Uterus (tissue), 3 donors: ENCODE measurements at regions not wholly inside any gene's neighbourhood (a gene's known extent, or its start where the extent isn't known, plus 50 kb on each side); places are given as distances from the start of the nearest gene placed in this dataset.

Experiments
- DNase-seq, 2 donors: peaks; one replicate each; pipeline ENCODE4 v3.0.0-alpha.2; 2019 to 2020
- H3K27ac ChIP-seq, 2 donors: fragments of 200-600 bp; sonication (generic); 1 replicate in 1 of 2; 2 replicates in 1 of 2; pipeline ENCODE4 v1.5.1; 2016 to 2018
- H3K27me3 ChIP-seq, 2 donors: fragments of 200-600 bp; sonication (generic); one replicate each; pipeline ENCODE4 v1.5.1; 2018 to 2019; ENCODE audit warnings: control low read depth in 1 of 2
- H3K36me3 ChIP-seq, 2 donors: fragments of 200-600 bp; sonication (generic); one replicate each; pipeline ENCODE4 v1.5.1; 2019; ENCODE audit warnings: control low read depth in 1 of 2
- H3K4me1 ChIP-seq, 2 donors: fragments of 200-600 bp; sonication (generic); one replicate each; pipeline ENCODE4 v1.5.1; 2018 to 2019; ENCODE audit warnings: control low read depth in 1 of 2
- H3K4me3 ChIP-seq, 2 donors: fragments of 200-600 bp; sonication (generic); 1 replicate in 1 of 2; 2 replicates in 1 of 2; pipeline ENCODE4 v1.5.1; 2018 to 2019; ENCODE audit warnings: mild to moderate bottlenecking in 1 of 2
- H3K9me3 ChIP-seq, 2 donors: fragments of 200-600 bp; sonication (generic); one replicate each; pipeline ENCODE4 v1.5.1; 2019; ENCODE audit warnings: control low read depth in 1 of 2
- CTCF ChIP-seq, 4 experiments: fragments of 200-600 bp in 2 of 4; fragments of 450-650 bp in 2 of 4; sonication (generic) in 2 of 4; IDR thresholded peaks; one replicate each; pipeline ENCODE4 v1.5.1; 2016 to 2019; ENCODE audit warnings: antibody characterized with exemption in 4 of 4, mild to moderate bottlenecking in 2 of 4, moderate library complexity in 1 of 4
- POLR2A ChIP-seq, 2 donors: fragments of 450-650 bp; IDR thresholded peaks; one replicate each; pipeline ENCODE4 v1.6.1; 2016; ENCODE audit warnings: antibody characterized with exemption in 2 of 2, mild to moderate bottlenecking in 1 of 2, moderate library complexity in 1 of 2
- intact Hi-C: fragments of 100-400 bp; cut with DNase I; formaldehyde crosslinking; loops from one replicate; pipeline ENCODE4 v1.15.1; 2023; ENCODE audit warnings: low total_unique reads
- donor health status: DM: yes; HTN: yes; CAD: no.

- no peak for DNase-seq
- intact Hi-C loops: no loop called here
- H3K4me3 ChIP-seq: no peak overlapping the region
- no peaks in the 10 kb centered on the region for H3K36me3 ChIP-seq
- no peak for TF ChIP-seq CTCF (IDR thresholded peaks at IDR 0.05)
- TF ChIP-seq POLR2A (IDR thresholded peaks at IDR 0.05): no peak
- H3K4me1 ChIP-seq: no peaks in the 10 kb centered on the region
- H3K27ac ChIP-seq: no peak overlapping the region
- no peaks in the 10 kb centered on the region for H3K27me3 ChIP-seq
- no peaks in the 10 kb centered on the region for H3K9me3 ChIP-seq
These were observed 199.3 kb upstream of the DEPDC1 start for GRCh38 chr1:68696221-68696620.

GRCh38 chr1:68703921-68704354 is 207.1 kb upstream of the DEPDC1 start:
- TF ChIP-seq POLR2A (IDR thresholded peaks at IDR 0.05) (no peak), CTCF (IDR thresholded peaks at IDR 0.05) (no peak)
- no peak overlapping the region for H3K27ac ChIP-seq
- intact Hi-C loops: no loop called here

GRCh38 chr1:68704800-68705443 is 208.0 kb upstream of the DEPDC1 start:
- Histone ChIP-seq H3K9me3 (no peaks in the 10 kb centered on the region), H3K27me3 (no peaks in the 10 kb centered on the region), H3K27ac (no peak overlapping the region), H3K36me3 (no peaks in the 10 kb centered on the region), H3K4me1 (no peaks in the 10 kb centered on the region), H3K4me3 (no peak overlapping the region)
- DNase-seq: no peak
- intact Hi-C loops: no loop called here
- TF ChIP-seq CTCF (IDR thresholded peaks at IDR 0.05) (no peak), POLR2A (IDR thresholded peaks at IDR 0.05) (no peak)

More at GRCh38 chr1:68703921-68704354, 207.1 kb upstream of the DEPDC1 start:
- no peaks in the 10 kb centered on the region for H3K36me3 ChIP-seq
- no peak overlapping the region for H3K4me3 ChIP-seq
- no peaks in the 10 kb centered on the region for H3K27me3 ChIP-seq
- DNase-seq: no peak
- no peaks in the 10 kb centered on the region for H3K9me3 ChIP-seq
- H3K4me1 ChIP-seq: no peaks in the 10 kb centered on the region

GRCh38 chr1:68705466-68705865 is 208.6 kb upstream of the DEPDC1 start:
- DNase-seq: no peak
- no peak overlapping the region for H3K4me3 ChIP-seq
- TF ChIP-seq POLR2A (IDR thresholded peaks at IDR 0.05) (no peak), CTCF (IDR thresholded peaks at IDR 0.05) (no peak)
- H3K27me3 ChIP-seq: no peaks in the 10 kb centered on the region
- intact Hi-C loops: no loop called here
- H3K9me3 ChIP-seq: no peaks in the 10 kb centered on the region
- H3K27ac ChIP-seq: no peak overlapping the region
- no peaks in the 10 kb centered on the region for H3K4me1 ChIP-seq
- no peaks in the 10 kb centered on the region for H3K36me3 ChIP-seq

GRCh38 chr1:68706639-68707317 is 209.9 kb upstream of the DEPDC1 start:
- Histone ChIP-seq H3K4me3 (no peak overlapping the region), H3K27me3 (no peaks in the 10 kb centered on the region), H3K4me1 (no peaks in the 10 kb centered on the region), H3K36me3 (no peaks in the 10 kb centered on the region), H3K27ac (no peak overlapping the region), H3K9me3 (no peaks in the 10 kb centered on the region)
- intact Hi-C loops: no loop called here
- TF ChIP-seq CTCF (IDR thresholded peaks at IDR 0.05) (no peak), POLR2A (IDR thresholded peaks at IDR 0.05) (no peak)
- DNase-seq: no peak
